HUDEP-2 (cell line): ENCODE measurements at regions not wholly inside any gene's neighbourhood (a gene's known extent, or its start where the extent isn't known, plus 50 kb on each side); places are given as distances from the start of the nearest gene placed in this dataset.

ENCODE experiments used
- DNase-seq, 76 experiments: peaks; one replicate each; lab custom pipeline; 2025; ENCODE audit not compliant: unreplicated experiment in 76 of 76; lab: John Stamatoyannopoulos, UW

DNA sequence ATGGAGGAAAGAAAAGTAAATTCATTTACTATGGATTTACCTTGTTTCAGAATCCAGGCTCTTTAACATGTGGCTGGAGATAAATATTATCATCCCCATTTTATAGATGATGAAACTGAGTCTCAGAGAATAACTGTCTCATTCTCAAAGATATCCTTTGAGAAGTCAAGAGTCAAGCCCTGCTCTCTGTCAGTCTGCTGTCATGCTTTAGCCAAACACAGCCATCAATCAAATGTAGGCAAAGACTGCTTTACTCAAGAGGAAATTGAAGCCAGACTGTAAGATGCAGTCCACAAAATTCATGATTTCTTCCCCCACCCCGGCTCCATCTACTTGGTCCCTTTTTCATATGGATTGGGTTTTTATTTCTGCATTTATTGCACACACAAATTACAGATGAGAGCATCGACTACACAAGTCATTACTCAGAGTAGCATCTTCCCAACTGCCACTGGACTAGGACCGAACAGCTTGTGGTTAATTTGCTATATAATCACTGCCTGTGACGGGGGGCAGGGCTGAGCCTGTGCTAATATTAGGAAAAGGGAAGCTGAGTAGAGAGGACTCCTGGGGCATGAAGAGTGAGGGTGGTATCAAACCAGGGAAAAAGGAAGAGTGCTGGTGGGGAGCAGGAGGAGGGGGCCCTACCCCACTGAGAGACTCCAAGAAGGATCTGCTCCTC lies 102.7 kb upstream of the TOP1 start:
- no peak for DNase-seq

DNA sequence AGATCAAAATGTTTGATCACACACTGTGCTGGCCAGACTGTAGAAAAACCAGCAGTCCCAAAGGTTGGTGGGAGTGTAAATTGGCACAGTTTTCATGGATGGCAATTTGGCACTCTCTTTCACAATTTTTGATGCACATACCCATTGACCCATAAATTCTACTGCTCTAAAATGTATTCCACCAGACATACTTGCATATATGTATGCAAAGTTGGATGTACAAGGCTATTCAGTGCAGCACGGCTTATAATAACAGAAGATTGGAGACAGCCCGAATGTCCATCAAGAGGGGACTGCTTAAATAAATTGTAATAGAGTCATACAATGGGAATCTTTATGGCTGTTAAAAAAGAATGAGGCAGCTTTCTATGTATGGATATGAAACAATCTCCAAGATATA lies 101.7 kb upstream of the TOP1 start:
- DNase-seq = no peak

DNA sequence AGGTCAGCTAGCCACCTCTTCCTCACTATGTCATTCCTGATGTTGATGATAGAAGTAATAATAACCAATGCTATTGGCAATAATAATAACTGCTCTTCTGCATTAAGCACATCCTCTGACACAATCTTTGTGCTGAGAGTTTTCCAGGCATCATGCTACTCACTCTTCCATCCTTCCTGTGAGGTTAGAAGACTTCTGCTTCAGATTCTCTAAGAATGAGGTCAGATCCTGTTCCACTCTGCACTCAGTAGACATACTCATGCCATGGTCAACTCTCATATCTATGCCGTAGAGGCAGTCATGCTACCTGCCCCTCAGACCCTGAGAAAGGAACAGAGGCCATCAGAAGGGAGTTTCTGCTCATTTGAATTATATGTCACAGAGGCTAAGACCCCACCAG lies 98.1 kb upstream of the TOP1 start:
- DNase-seq = no peak

DNA sequence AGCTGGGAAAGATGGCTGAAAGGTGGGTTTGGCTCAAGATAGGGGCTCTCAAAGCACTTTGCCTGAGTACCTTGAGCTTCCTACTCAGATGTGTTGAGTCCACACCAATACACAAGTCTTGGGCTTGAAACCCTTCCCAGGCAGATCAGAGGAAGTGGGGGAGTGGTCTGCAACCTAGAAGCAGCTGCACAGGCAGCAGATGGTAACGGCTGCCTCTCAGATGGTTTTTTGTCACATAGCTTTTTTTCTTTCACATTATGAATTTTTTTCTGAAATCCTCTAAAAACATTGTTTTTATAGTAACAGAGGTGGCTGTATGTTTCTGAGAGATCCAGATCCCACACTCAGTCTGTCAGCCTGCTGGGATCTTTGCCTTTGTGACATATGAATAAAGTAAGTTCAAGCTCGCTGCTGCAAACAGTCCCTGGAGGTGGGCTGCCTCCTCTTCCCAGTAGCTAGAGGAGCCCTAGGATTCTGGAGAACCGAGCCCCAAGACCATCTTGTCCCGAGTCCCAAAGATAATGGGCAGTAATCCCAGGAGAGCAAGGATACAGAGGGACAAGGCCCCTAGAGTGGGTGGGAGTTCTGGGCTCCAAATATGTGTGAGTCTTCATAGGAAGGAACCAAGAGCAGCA lies 97.1 kb upstream of the TOP1 start:
- no peak for DNase-seq

DNA sequence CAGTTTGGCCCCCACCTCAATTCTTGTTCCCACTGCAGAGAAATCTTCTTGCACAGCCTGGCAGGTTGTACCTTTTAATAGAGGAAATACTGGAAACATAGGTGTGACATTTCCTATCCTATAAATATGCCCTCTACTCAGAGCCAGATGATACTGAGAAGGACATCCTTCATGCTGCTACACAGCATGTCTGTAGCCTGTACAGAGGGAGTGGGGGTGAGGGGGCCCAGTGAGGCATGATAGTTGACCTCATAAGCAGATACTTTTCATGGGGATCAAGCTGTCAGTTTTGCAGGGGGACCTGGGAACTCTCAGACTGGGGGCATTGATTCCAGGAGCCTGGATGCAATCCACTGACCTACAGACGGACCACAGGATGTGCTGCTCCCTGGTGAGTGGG lies 96.2 kb upstream of the TOP1 start:
- no peak for DNase-seq

DNA sequence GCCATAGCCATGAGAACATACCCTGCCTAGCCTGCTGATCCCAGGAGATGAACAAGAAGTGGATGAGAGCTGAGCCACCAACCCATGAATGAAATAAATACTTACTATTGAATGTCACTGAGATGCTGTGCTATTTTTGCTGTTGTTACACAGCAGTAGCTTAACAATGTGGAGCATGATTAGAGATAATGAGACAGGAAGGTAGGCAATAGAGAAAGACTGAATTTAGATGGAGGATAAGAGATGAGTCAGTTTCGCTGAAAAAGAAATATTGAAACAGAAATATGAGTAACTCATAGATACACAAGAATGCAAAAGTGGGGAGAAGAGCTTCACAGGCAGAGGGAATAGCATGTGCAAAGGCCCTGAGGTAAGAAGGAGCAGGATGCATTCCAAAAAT lies 94.9 kb upstream of the TOP1 start:
- no peak for DNase-seq

DNA sequence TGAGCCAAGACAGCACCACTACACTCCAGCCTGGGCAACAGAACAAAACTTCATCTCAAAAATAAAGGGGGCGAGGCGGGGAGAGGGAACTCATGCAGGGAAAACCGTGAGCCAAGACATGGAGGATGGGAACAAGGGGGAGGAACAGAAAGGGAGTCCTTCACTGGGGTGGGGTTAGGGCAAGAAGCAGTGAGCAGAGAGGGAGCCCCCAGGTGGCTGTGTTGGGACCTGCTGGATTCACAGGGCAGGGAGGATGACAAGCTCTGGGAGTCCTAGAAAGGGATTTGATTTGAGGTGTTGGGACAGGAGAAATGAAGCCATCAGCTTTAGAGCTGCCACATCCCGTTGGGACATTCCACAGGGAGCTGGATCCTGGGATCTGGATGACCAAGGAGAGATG lies 90.6 kb upstream of the TOP1 start:
- DNase-seq = peak in 7 of 76 experiments; percentile 1 to 22 (median 8)

DNA sequence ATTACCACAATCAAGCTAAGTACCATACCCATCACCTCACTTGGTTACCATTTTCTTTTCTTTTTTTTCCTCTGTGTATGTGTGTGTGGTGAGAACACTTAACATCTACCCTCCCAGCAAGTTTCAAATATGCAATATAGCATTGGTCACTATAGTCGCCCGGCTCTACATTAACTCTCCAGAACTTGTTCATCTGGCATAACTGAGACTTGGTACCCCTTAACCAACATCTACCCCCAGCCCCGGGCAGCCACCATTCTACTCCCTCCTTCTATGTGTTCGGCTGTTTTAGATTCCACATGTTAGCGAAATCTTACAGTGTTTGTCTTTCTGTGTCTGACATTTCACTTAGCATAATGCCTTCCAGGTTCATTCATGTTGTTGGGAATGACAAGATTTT lies 89.0 kb upstream of the TOP1 start:
- DNase-seq = no peak

DNA sequence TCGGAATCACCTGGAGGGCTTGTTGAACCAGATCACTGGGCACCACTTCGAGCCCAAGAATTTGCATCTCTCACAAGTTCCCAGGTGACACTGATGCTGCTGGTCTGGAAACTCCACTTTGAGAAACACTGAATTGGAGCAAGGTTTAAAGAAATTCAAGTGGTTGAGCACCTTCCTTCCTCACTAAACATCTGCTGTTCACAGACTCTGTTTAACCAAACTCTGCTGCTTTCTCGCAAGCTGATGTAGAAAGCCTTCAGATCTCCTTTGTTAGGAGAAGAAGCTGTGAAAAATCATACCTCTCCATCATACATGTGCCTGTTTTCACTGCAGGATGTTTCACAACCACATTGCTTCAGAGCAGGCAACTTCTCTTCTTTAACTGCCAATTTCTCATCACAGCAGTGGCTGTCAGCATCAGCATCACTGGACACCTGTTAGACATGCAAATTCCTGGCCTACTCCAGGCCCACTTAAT lies 87.5 kb upstream of the TOP1 start:
- DNase-seq = no peak

DNA sequence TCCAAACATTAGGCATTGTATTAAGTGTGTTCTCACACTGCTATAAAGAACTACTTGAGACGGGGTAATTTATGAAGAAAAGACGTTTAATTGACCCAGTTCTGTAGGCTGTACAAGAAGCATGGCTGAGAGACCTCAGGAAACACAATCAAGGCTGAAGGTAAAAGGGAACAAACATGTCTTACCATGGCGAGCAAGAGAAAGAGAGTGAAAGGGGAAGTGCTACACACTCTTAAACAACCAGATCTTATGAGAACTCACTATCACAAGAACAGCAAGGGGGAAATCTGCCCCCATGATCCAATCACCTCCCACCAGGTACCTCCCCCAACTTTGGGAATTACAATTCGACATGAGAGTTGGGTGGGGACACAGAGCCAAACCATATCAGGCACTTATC lies 86.6 kb upstream of the TOP1 start:
- DNase-seq = peak in 6 of 76 experiments; percentile 2 to 15 (median 7)

DNA sequence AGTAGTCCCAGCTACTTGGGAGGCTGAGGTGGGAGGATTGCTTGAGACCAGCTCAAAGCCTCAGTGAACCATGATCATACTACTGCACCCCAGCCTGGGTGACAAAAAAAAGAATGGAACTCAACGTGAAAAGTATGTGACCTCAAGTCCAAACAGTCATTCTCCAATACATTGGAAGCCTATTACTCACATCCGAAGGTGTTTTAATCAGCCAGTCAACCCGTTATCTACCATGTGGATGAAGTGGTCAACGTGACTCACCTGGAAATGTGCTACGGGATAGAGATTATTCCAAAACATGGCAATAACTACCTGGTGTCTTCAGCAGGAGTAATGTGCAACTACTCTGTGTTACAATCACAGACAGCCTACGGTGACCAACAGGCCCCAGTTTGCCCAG lies 85.8 kb upstream of the TOP1 start:
- no peak for DNase-seq

DNA sequence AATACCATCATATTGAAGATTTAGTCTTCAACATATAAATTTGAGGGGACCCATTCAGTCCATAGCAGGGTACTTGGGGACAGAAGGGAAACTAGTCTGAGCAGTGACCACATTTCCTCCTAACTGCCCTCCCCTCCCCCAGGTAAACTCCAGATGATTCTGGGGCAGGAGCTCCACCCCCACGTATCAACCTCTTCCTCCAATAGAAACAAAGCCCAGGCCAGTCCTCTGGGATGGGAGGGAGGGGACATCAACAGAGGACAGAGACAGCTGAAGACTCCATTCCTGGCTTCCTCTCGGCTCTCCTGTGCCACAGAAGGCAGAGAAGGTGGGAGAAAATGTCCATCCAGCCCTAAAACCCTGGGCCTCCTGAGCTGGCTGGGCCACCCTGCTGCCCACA lies 85.0 kb upstream of the TOP1 start:
- no peak for DNase-seq

DNA sequence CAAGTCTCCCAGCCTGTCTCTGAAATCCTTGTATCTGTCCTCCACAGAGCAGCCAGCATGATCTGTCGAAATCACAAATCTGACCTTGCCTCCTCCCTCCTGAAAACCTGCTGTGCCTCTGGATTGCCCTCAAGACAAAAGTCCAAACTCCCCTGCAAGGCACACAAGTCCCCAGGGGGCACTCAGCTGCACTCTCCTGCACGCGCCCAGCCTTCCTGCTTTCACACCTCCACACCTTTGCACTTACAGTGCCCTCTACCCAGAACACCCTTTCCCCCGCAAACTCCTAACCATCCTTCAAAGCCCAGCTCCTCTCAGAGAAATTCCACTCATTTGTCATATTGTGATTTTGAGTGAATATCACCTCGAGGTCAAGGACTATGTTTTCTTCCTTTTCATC lies 83.4 kb upstream of the TOP1 start:
- DNase-seq = no peak

DNA sequence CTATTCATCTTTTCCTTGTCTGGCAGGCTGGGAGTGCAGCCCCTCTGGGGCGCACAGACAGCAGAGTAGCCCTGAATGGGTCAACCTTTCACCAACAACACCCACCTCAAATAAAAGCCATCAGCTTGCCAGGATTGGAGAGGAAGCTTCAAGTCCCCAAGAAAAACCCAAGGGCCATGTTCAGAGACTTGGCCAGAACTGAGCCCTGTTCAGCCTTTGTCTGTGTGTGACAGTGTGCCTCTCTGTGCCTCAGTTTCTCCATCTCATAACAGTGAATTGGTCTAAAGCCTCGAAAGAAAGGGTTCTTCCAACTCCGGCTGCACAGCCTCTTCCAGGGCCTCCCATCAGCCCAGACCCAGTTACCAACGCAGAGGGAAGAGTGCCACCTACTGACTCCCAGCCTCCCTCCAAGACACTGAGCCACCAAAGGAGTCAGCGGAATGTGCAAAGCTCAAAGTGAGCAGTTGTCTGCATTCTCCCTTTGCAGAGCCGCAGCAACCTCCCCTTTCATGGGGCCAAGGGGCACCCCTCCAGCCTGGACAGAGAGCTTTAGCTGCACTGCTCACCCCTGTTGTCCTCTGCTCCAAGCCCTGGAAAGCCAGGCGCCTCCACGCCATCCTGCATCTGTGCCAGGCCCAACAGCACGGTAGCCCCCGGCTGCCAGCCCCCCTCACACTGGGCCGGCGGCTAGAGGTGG lies 82.7 kb upstream of the TOP1 start:
- peak in 17 of 76 experiments; percentile 3 to 60 (median 23) for DNase-seq

DNA sequence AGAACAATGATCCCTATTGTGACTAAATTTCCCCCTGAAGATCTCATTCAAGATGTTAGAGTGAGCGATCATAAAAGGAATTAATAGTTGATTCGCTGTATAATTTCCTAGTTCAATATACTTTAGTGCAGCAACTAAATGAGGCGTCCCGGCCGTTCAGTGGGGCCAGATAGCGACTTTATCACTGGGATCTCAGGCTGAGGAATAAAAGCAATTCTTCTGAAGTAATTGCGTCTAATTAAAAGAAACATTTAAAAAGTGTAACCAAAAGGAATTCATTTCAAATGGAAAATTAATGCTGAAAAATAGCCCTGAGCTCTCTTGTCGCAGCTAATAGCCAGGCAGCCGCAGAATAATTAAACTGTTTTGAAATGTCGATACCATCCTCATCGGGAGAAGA lies 82.2 kb upstream of the TOP1 start:
- DNase-seq = no peak

DNA sequence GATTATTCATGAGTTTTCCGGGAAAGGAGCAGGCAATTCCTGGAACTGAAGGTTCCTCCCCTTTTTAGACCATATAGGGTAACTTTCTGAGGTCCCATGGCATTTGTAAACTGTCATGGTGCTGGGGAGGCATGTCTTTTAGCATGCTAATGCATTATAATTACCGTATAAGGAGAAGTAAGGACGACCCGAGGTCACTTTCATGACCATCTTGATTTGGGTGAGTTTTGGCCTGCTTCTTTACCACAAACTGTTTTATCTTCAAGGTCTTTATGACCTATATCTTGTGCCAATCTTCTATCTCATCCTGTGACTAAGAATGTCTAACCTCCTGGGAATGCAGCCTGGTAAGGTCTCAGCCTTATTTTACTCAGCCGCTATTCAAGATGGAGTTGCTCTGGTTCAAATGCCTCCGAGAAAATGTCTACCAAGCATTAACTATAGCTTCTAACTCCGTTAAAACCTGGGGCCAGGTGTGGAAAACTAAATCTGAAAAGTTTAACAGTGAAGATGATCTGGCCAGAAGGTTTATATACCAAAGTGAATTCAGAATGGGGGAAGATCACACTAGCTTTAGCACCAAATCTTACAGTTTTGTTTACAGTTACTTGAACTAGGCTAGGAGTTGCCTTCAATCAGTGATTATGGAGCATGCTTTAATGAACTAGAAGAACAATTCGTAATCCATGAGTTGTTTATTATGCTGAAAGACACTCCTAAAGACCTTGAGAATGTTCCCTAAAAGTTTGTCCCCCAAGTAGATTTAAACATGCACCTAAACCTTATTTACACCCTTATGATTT lies 80.0 kb upstream of the TOP1 start:
- no peak for DNase-seq

DNA sequence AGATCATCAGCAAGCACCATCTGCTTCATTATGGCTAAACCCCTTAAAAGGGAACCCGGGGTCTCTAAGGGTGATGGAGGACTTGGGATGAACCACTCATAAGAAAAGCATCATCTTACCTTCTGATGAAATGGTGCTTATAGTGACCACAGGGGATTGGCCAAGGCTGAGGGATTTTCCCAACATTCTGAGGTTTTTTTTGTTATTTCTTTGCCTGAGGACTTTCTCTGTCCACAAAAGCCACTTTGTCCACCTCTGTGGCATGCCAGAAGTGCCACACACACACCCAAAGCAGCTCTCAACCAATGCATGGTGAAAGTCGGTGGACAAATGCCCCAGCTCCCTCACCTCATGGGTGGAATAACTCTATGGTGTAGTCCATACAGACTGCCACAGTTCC lies 79.3 kb upstream of the TOP1 start:
- no peak for DNase-seq

DNA sequence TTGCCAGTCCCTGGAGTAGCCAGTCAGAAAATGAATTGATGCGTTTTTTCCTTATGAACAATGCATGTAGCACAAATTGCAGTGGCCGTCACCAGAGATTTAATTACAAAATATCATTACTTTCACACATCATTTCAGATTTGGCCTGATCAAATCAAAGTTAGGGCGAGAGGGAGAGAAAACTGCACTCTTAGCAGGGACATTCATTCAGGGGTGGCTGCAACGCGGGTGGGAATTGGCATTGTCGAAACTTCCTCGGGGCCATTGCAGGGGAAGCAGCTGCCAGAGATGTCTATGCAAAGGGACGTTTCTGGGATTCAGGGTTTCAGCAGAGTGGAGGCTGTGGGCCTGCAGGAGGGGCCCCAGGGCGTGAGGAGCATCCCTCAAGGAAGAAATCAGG lies 76.5 kb upstream of the TOP1 start:
- no peak for DNase-seq

DNA sequence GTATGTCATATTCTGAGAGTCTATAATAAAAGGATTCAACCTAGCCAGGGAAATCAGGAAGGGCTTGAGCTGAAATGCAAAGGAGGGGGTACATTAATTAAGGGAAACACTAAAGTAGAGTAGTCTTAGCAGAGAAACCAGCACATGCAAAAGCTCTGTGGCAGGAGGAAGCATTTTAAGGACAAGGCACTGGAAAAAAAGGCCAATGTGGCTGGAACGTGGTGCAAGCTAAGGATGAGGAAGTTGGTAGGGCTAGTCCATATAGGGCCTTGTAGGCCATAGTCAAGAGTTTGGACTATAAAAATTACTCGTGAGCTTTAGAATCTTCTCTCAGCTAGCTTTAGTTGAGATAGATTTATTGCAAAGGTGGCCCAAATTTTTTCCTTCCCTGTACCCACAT lies 75.2 kb upstream of the TOP1 start:
- DNase-seq = no peak

DNA sequence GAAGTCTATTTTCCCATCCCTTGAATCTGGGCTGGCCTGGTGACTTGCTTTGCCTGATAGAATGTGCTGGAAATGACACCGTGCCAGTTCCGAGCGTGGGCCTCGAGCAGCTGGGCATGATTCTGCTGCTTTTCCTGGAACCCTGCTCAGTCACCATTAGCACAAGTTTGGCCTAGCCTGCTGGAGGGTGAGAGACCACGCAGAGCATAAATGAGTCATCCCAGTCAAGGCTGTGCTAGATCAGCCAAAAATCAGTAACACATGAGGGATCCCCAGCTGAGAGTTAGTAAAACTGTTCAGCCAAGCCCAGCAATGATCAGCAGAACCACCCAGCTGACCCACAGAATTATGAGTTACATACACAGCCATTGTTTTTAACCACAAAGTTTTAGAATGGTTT lies 74.8 kb upstream of the TOP1 start:
- DNase-seq = no peak

DNA sequence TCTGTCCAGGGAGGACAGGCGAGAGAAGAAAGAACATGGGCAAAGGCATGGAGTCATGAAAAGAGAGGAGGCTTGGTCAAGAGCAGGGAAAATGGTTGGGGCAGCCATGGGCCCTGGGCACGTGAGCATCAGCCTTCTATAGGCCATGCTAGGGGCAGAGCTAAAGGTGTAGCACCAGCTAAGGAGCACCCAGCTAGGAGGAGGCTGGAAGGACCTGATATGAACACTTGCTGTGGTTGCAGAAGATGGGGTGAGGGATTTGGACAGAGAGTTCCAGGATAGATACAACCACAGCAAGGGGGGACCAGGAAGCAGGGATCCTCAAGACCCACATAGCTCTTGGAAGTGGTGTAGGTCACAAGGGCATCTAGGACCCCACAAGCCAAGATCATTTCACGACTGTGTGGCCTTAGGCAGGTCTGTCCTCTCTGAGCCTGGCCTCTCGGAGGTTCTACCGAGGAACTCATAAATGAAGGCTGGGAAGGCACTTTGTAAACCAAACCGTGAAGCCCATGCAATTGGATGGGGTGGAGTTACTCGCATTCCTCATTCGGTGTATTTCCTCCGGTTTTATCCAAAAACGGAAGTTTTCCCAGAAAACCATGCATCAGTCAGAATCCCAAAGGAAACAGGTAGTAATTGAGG lies 74.0 kb upstream of the TOP1 start:
- no peak for DNase-seq
